ENCODE measurements at regions not wholly inside any gene's neighbourhood (a gene's known extent, or its start where the extent isn't known, plus 50 kb on each side); places are given as distances from the start of the nearest gene placed in this dataset.

DNA sequence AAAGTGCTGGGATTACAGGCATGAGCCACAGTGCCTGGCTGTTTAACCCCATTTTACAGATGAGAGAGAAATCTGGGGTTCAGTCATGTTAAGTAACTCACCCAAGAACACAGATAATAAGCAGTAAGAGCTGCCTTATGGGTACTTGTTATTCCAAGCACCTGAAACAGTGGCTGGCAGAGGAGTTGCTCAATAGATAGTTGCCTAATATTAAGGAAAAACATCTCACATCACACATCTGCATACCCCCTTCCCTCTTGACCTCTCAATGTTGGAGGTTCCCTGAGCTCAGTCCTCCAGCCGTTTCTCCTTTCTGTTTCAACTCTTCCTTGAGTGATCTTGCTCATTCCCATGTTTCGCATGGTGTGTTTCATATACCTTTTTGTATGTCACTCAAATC lies 401.9 kb downstream of the KLF12 start:
- H3K4me3 ChIP-seq (replicated peaks; ENCODE audit: low read depth, low read length) = no peak overlapping the region
- DNase-seq (ENCODE audit: extremely low read depth, insufficient read length) = no peak
- no peaks in the 10 kb centered on the region; the same call in 1 of the 2 replicates for H3K36me3 ChIP-seq (ENCODE audit: control insufficient read depth, insufficient read depth, low read length)
- TF ChIP-seq, protein P1, sequence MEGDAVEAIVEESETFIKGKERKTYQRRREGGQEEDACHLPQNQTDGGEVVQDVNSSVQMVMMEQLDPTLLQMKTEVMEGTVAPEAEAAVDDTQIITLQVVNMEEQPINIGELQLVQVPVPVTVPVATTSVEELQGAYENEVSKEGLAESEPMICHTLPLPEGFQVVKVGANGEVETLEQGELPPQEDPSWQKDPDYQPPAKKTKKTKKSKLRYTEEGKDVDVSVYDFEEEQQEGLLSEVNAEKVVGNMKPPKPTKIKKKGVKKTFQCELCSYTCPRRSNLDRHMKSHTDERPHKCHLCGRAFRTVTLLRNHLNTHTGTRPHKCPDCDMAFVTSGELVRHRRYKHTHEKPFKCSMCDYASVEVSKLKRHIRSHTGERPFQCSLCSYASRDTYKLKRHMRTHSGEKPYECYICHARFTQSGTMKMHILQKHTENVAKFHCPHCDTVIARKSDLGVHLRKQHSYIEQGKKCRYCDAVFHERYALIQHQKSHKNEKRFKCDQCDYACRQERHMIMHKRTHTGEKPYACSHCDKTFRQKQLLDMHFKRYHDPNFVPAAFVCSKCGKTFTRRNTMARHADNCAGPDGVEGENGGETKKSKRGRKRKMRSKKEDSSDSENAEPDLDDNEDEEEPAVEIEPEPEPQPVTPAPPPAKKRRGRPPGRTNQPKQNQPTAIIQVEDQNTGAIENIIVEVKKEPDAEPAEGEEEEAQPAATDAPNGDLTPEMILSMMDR (IDR thresholded peaks at IDR 0.05; ENCODE audit: insufficient read depth, low read length, poor library complexity, severe bottlenecking) = no peak
- H3K27me3 ChIP-seq (replicated peaks; ENCODE audit: control insufficient read depth, insufficient read depth, low read length) = no peaks in the 10 kb centered on the region

DNA sequence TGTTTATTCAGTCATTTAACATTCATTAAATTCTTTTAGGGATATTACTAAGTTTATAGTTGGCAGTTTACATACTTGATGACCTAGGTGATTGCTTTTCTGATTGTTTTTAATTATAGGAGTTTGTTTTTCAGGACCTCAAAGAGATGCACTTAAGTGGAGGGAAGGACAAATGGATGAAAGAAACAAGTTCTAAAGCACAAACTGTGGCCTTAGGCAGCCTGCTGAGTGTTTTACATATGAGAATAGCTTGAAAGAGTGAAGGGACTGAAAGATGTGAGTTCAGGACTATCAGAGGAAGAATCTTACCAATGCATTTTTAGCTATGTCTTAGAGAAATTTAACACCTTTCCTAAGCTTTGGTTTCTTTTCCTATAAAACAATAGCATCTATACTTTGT lies 402.6 kb downstream of the KLF12 start:
- Histone ChIP-seq H3K27me3 (replicated peaks; ENCODE audit: control insufficient read depth, insufficient read depth, low read length) (no peaks in the 10 kb centered on the region), H3K36me3 (ENCODE audit: control insufficient read depth, insufficient read depth, low read length) (no peaks in the 10 kb centered on the region; the same call in 1 of the 2 replicates), H3K4me3 (replicated peaks; ENCODE audit: low read depth, low read length) (no peak overlapping the region)
- DNase-seq (ENCODE audit: extremely low read depth, insufficient read length) = no peak
- TF ChIP-seq, protein P1 (IDR thresholded peaks at IDR 0.05; ENCODE audit: insufficient read depth, low read length, poor library complexity, severe bottlenecking) = no peak

GRCh38 chr13:73730014-73730413 lies 404.2 kb downstream of the KLF12 start:
- TF ChIP-seq, protein P1 (IDR thresholded peaks at IDR 0.05; ENCODE audit: insufficient read depth, low read length, poor library complexity, severe bottlenecking) = no peak
- Histone ChIP-seq H3K36me3 (ENCODE audit: control insufficient read depth, insufficient read depth, low read length) (no peaks in the 10 kb centered on the region; the same call in 1 of the 2 replicates), H3K4me3 (replicated peaks; ENCODE audit: low read depth, low read length) (no peak overlapping the region), H3K27me3 (replicated peaks; ENCODE audit: control insufficient read depth, insufficient read depth, low read length) (no peaks in the 10 kb centered on the region)
- no peak for DNase-seq (ENCODE audit: extremely low read depth, insufficient read length)

GRCh38 chr13:73729046-73729445 lies 405.2 kb downstream of the KLF12 start:
- no peaks in the 10 kb centered on the region; the same call in 1 of the 2 replicates for H3K36me3 ChIP-seq (ENCODE audit: control insufficient read depth, insufficient read depth, low read length)
- H3K4me3 ChIP-seq (replicated peaks; ENCODE audit: low read depth, low read length) = no peak overlapping the region
- no peak for DNase-seq (ENCODE audit: extremely low read depth, insufficient read length)
- TF ChIP-seq, protein P1 (IDR thresholded peaks at IDR 0.05; ENCODE audit: insufficient read depth, low read length, poor library complexity, severe bottlenecking) = no peak
- no peaks in the 10 kb centered on the region for H3K27me3 ChIP-seq (replicated peaks; ENCODE audit: control insufficient read depth, insufficient read depth, low read length)

DNA sequence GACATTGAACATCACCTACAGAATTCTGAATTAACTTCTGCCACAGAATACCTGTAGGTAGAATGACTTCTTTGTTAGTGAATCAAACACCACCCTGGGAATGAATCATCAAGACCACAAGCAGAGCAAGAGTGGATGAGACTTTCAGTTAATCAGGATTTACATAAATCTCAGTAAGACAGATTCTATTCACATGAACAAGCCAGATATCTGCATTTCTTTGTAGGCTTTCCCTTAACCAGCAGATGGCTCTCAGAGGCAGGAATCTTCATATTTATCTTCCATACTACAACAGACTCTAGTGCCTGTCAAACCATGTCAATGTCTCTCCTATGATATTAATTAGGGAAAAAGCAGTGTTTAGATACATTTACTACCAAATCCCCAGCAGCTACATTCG lies 412.1 kb downstream of the KLF12 start:
- DNase-seq (ENCODE audit: extremely low read depth, insufficient read length) = no peak
- H3K36me3 ChIP-seq (ENCODE audit: control insufficient read depth, insufficient read depth, low read length) = no peaks in the 10 kb centered on the region; the same call in 1 of the 2 replicates

More for the DNA sequence above, 412.1 kb downstream of the KLF12 start:
- no peak overlapping the region for H3K4me3 ChIP-seq (replicated peaks; ENCODE audit: low read depth, low read length)
- no peaks in the 10 kb centered on the region for H3K27me3 ChIP-seq (replicated peaks; ENCODE audit: control insufficient read depth, insufficient read depth, low read length)
- TF ChIP-seq, protein P1 (IDR thresholded peaks at IDR 0.05; ENCODE audit: insufficient read depth, low read length, poor library complexity, severe bottlenecking) = no peak
